ENCODE measurements at regions not wholly inside any gene's neighbourhood (a gene's known extent, or its start where the extent isn't known, plus 50 kb on each side); places are given as distances from the start of the nearest gene placed in this dataset.

DNA sequence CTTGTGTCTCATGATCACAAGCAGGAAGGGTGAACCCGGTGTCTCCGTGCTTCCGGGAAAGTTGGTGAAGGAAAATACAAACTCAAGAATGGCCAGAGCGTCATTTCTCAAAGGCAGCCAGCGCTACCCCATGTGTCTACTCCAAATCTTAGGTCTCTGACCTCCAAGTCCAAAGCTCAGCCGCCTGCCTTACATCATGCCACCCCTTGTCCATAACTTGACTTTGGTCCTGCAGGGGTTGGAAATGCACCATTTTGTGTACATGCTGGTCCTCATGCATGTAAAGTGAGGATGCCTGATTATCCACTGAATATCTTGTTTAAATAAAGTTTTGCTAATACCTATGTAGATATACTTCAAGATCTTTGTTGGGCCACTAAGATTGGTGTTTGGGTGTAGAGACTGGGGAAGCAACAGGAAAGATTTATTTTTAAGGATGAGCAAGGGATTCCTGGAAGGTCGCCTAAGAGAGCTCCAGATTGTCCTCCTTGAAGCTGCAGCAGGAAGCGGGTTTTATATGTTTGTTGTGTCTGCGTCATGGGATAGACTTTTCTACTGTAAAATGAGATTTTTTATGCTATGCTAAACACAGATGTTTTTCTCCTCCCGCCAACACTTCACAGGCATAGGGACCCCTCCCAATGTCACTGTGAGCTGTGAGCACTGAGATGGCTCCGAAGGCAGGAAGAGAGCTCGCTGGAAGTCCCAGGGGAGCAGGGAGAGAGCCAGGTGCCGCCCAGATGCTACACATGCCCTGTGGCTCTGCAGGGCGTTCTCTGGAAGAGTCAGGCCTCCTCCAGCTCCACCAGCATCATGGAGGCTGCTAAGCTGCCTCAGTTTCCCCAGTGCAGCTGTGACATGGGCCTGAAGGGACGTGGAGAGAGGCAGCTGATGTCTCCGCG is 176.2 kb upstream of the HDAC4 start:
- no peak for DNase-seq (ENCODE audit: low spot score)
- Histone ChIP-seq H3K36me3 (no peaks in the 10 kb centered on the region), H3K4me1 (replicated peaks) (no peaks in the 10 kb centered on the region), H3K27me3 (replicated peaks; ENCODE audit: insufficient read depth) (no peaks in the 10 kb centered on the region), H3K27ac (no peak overlapping the region), H3K9me3 (no peaks in the 10 kb centered on the region), H3K4me3 (no peak overlapping the region)
- intact Hi-C loops (cut with DNase I): no loop called here
- 84% methylated on average over 16 of the region's 17 CpGs for WGBS
- TF ChIP-seq POLR2AphosphoS5 (IDR thresholded peaks at IDR 0.05): no peak
- TF ChIP-seq POLR2A (IDR thresholded peaks at IDR 0.05): no peak
- no peak for TF ChIP-seq CTCF (IDR thresholded peaks at IDR 0.05)

DNA sequence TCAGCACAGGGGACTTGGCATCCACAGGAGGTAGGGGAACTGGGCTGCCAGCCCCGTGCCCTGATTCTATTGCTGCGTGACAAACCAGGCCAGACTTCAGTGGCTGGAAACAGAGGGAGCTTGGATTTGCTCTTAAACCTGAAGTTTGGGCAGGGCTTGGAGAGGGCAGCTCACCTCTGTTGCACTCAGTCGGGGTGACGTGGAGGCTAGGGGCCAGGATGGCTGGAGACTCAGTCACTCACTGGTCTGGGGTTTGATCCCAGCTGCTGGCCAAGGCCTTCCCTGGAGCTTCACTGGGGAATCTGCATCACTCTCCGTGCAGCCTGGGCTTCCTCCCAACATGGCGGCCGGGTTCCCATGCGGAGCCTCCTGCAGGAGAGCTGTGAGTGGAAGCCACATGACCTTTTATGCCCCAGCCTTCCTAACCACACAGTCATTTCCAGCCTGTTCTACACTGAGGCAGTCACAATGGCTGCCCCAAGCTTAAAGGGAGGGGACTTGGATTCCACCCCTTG is 175.2 kb upstream of the HDAC4 start:
- intact Hi-C loops (cut with DNase I): no loop called here
- no peak overlapping the region for H3K27ac ChIP-seq
- no peaks in the 10 kb centered on the region for H3K4me1 ChIP-seq (replicated peaks)
- 98% methylated on average over 8 of the region's 8 CpGs for WGBS
- H3K27me3 ChIP-seq (replicated peaks; ENCODE audit: insufficient read depth): no peaks in the 10 kb centered on the region
- H3K4me3 ChIP-seq: no peak overlapping the region
- no peaks in the 10 kb centered on the region for H3K36me3 ChIP-seq
- DNase-seq (ENCODE audit: low spot score): no peak
- no peaks in the 10 kb centered on the region for H3K9me3 ChIP-seq
- no peak for TF ChIP-seq POLR2AphosphoS5 (IDR thresholded peaks at IDR 0.05)
- TF ChIP-seq POLR2A (IDR thresholded peaks at IDR 0.05): no peak
- TF ChIP-seq CTCF (IDR thresholded peaks at IDR 0.05): no peak

GRCh38 chr2:239574434-239575156 is 173.8 kb upstream of the HDAC4 start:
- Histone ChIP-seq H3K27me3 (replicated peaks; ENCODE audit: insufficient read depth) (no peaks in the 10 kb centered on the region), H3K4me3 (no peak overlapping the region), H3K9me3 (no peaks in the 10 kb centered on the region), H3K4me1 (replicated peaks) (no peaks in the 10 kb centered on the region), H3K27ac (no peak overlapping the region), H3K36me3 (no peaks in the 10 kb centered on the region)
- intact Hi-C loops (cut with DNase I): no loop called here
- no peak for TF ChIP-seq POLR2AphosphoS5 (IDR thresholded peaks at IDR 0.05)
- TF ChIP-seq POLR2A (IDR thresholded peaks at IDR 0.05): no peak
- WGBS: 39% methylated on average over 13 of the region's 13 CpGs
- no peak for DNase-seq (ENCODE audit: low spot score)

DNA sequence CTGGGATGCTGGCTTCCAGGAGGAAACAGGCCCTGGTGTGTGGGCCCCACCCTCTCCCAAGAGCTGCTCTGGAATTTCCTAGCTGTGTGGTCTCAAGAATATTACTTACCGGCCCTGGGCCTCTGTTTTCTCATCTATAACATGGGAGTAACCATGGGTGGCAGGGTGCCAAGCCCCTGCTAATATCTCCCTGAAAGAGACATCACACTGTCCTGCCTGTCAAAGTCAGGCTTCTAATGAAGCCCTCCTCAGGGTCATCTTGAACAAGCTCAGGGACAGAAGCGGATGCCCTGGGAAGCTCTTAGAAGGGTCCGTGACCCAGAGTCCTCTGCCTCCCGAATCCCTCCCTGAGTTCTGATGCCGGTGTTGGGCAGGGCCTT is 173.2 kb upstream of the HDAC4 start:
- H3K36me3 ChIP-seq: no peaks in the 10 kb centered on the region
- H3K4me1 ChIP-seq (replicated peaks): no peaks in the 10 kb centered on the region
- no peak for DNase-seq (ENCODE audit: low spot score)
- no peaks in the 10 kb centered on the region for H3K9me3 ChIP-seq
- intact Hi-C loops (cut with DNase I): no loop called here
- no peak overlapping the region for H3K27ac ChIP-seq
- no peak for TF ChIP-seq POLR2A (IDR thresholded peaks at IDR 0.05)
- no peak for TF ChIP-seq CTCF (IDR thresholded peaks at IDR 0.05)
- no peak for TF ChIP-seq POLR2AphosphoS5 (IDR thresholded peaks at IDR 0.05)
- no peaks in the 10 kb centered on the region for H3K27me3 ChIP-seq (replicated peaks; ENCODE audit: insufficient read depth)
- H3K4me3 ChIP-seq: no peak overlapping the region
- WGBS: 86% methylated on average over 5 of the region's 5 CpGs

DNA sequence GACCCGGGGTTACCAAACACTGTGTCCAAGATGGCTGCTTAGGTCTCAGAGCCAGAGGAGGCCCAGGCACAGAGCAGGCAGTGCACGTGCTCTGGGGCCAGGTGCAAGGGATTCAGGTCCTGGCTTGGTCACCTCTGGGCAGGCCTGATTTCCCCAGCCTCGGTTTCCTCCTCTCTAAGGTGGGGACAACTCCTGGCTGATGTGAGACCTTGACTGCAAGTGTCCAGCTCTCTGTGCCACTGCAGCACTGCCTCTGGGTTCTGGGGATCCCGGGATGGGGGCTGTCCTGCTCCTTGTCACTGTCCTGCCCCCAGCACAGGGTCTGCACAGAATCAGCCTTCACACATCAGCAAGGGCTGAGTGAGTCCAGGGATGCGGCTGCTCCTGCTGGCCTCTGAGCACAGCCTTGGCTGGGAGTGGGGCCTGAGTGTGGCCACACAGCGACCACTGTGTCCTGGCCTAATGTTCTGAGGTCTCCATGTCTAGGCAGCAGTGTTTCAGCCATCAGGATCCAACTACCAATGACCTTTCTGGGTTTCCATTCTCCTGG is 170.2 kb upstream of the HDAC4 start:
- intact Hi-C loops (cut with DNase I): no loop called here
- Histone ChIP-seq H3K27me3 (replicated peaks; ENCODE audit: insufficient read depth) (no peaks in the 10 kb centered on the region), H3K27ac (no peak overlapping the region), H3K9me3 (no peaks in the 10 kb centered on the region), H3K4me1 (replicated peaks) (no peaks in the 10 kb centered on the region), H3K4me3 (no peak overlapping the region), H3K36me3 (no peaks in the 10 kb centered on the region)
- TF ChIP-seq CTCF (IDR thresholded peaks at IDR 0.05) (no peak), POLR2AphosphoS5 (IDR thresholded peaks at IDR 0.05) (no peak), POLR2A (IDR thresholded peaks at IDR 0.05) (no peak)
- 78% methylated on average over 6 of the region's 6 CpGs for WGBS
- no peak for DNase-seq (ENCODE audit: low spot score)
